HL-60 (cell line): ENCODE measurements at regions not wholly inside any gene's neighbourhood (a gene's known extent, or its start where the extent isn't known, plus 50 kb on each side); places are given as distances from the start of the nearest gene placed in this dataset.

Source experiments
- DNase-seq, 2 experiments: peaks; one replicate each; pipeline ENCODE4 v3.0.0-alpha.2; 2010 to 2020; ENCODE audit warnings: low read depth in 1 of 2, low spot score in 1 of 2
- H3K27ac ChIP-seq: fragments of 250-450 bp; sonication (Bioruptor Pico); replicated peaks from 2 replicates; pipeline ENCODE4 v1.5.1; 2020; ENCODE audit warnings: mild to moderate bottlenecking, moderate library complexity
- H3K27me3 ChIP-seq: fragments of 250-450 bp; sonication (Bioruptor Pico); 2 replicates; pipeline ENCODE4 v1.5.1; 2021; ENCODE audit warnings: mild to moderate bottlenecking, moderate library complexity; ENCODE audit not compliant: insufficient read depth, poor library complexity, severe bottlenecking
- H3K4me3 ChIP-seq: replicated peaks from 2 replicates; pipeline ENCODE4 v1.5.1; 2011; ENCODE audit warnings: mild to moderate bottlenecking, control low read depth, low read length; ENCODE audit not compliant: insufficient read depth
- GABPA ChIP-seq: IDR thresholded peaks from 2 replicates; pipeline ENCODE4 v1.6.1; 2012; ENCODE audit warnings: low read depth
- POLR2AphosphoS5 ChIP-seq: IDR thresholded peaks from 2 replicates; pipeline ENCODE4 v1.6.1; 2012; ENCODE audit warnings: low read depth
- REST ChIP-seq: IDR thresholded peaks from 2 replicates; pipeline ENCODE4 v1.6.1; 2012; ENCODE audit warnings: low read depth; ENCODE audit not compliant: insufficient replicate concordance
- SPI1 ChIP-seq: IDR thresholded peaks from 2 replicates; pipeline ENCODE4 v1.6.1; 2012; ENCODE audit warnings: low read depth, mild to moderate bottlenecking, borderline replicate concordance
- TF ChIP-seq, protein P1 (sequence below): IDR thresholded peaks from one replicate; pipeline ENCODE4 v1.5.1; 2011; ENCODE audit warnings: low read length, control low read depth, inconsistent platforms; ENCODE audit not compliant: insufficient read depth

- DNase-seq: no peak
- no peaks in the 10 kb centered on the region for H3K27me3 ChIP-seq
- H3K27ac ChIP-seq: no peak overlapping the region
- no peak overlapping the region for H3K4me3 ChIP-seq
- TF ChIP-seq GABPA (no peak), REST (no peak), POLR2AphosphoS5 (no peak), SPI1 (no peak)
- TF ChIP-seq, protein P1, sequence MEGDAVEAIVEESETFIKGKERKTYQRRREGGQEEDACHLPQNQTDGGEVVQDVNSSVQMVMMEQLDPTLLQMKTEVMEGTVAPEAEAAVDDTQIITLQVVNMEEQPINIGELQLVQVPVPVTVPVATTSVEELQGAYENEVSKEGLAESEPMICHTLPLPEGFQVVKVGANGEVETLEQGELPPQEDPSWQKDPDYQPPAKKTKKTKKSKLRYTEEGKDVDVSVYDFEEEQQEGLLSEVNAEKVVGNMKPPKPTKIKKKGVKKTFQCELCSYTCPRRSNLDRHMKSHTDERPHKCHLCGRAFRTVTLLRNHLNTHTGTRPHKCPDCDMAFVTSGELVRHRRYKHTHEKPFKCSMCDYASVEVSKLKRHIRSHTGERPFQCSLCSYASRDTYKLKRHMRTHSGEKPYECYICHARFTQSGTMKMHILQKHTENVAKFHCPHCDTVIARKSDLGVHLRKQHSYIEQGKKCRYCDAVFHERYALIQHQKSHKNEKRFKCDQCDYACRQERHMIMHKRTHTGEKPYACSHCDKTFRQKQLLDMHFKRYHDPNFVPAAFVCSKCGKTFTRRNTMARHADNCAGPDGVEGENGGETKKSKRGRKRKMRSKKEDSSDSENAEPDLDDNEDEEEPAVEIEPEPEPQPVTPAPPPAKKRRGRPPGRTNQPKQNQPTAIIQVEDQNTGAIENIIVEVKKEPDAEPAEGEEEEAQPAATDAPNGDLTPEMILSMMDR: no peak
Observed at GRCh38 chr3:159835126-159835525, 153.5 kb upstream of the IL12A start.

DNA sequence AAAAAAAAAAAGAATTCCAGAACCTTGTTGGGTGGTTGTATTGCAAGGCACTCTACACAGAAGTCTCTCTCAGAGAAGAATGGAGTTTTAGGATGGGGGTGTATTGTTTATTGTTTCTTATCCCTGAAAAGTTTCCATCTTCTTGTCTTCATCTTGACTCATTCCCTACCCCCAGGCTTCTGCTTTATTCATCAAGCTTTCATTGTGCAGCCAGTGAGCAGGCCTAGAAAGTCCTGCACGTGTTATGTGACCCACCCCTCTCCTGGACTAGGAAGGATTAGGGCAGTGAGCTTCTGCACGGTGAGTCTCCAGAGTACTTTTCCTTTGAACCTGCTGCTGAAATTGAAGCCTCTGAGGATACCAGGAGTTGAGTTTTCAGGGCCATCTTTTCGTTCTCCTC, 150.9 kb upstream of the IL12A start:
- TF ChIP-seq POLR2AphosphoS5 (no peak), GABPA (no peak), REST (no peak), SPI1 (no peak)
- TF ChIP-seq, protein P1: no peak
- Histone ChIP-seq H3K27me3 (no peaks in the 10 kb centered on the region), H3K4me3 (no peak overlapping the region), H3K27ac (no peak overlapping the region)
- DNase-seq: no peak

DNA sequence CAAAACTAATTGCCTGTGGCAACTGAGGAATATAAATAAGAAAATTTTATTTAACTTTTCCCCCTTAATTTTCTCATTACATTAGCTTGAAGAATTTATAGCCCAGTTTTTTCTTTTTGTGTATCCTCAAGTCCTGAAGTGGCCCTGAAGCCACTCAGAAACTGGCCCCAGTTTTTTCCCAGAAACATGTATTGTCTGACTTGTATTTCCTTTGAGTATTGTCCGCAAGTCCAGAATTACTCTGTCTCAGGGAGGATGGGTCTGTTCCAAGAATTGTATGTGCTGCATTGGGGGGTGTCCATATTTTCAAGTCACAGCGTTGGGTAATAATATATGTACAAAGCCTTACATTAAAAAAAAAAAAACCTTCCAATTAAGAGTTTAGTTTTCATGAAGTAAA, 149.7 kb upstream of the IL12A start:
- no peak overlapping the region for H3K4me3 ChIP-seq
- no peak for DNase-seq
- TF ChIP-seq REST: no peak
- TF ChIP-seq SPI1: no peak
- no peak for TF ChIP-seq GABPA
- TF ChIP-seq POLR2AphosphoS5: no peak
- TF ChIP-seq, protein P1: no peak
- H3K27me3 ChIP-seq: no peaks in the 10 kb centered on the region
- H3K27ac ChIP-seq: no peak overlapping the region
